Mesodermal cell (in vitro differentiated cells): ENCODE measurements at regions not wholly inside any gene's neighbourhood (a gene's known extent, or its start where the extent isn't known, plus 50 kb on each side); places are given as distances from the start of the nearest gene placed in this dataset.

ENCODE experiments used
- H3K27ac ChIP-seq: 2 replicates; pipeline ENCODE4 v1.7.0; 2013; ENCODE audit warnings: mild to moderate bottlenecking, low read depth, low read length, moderate library complexity; ENCODE audit not compliant: severe bottlenecking
- H3K36me3 ChIP-seq: 2 replicates; pipeline ENCODE4 v1.7.1; 2013; ENCODE audit warnings: mild to moderate bottlenecking, low read length, moderate library complexity; ENCODE audit not compliant: control insufficient read depth, insufficient read depth
- H3K4me1 ChIP-seq: one replicate; pipeline ENCODE4 v1.7.1; 2013; ENCODE audit warnings: mild to moderate bottlenecking, low read length; ENCODE audit not compliant: insufficient read depth, control insufficient read depth, poor library complexity, severe bottlenecking
- H3K4me3 ChIP-seq: 2 replicates; pipeline ENCODE4 v1.7.0; 2013; ENCODE audit warnings: low read length, control low read depth, mild to moderate bottlenecking; ENCODE audit not compliant: insufficient read depth, poor library complexity, severe bottlenecking; ENCODE audit errors: extremely low read depth
- H3K9me3 ChIP-seq: 2 replicates; pipeline ENCODE4 v1.7.1; 2013; ENCODE audit warnings: mild to moderate bottlenecking, low read length, moderate library complexity; ENCODE audit not compliant: control insufficient read depth
- WGBS, 2 experiments: methylation state at CpG; one replicate each; pipeline ENCODE4 v1.1.5; 2013; ENCODE audit warnings: missing lambda C conversion rate in 2 of 2; ENCODE audit not compliant: insufficient coverage in 2 of 2; 5-methylcytosine and 5-hydroxymethylcytosine counted together

DNA sequence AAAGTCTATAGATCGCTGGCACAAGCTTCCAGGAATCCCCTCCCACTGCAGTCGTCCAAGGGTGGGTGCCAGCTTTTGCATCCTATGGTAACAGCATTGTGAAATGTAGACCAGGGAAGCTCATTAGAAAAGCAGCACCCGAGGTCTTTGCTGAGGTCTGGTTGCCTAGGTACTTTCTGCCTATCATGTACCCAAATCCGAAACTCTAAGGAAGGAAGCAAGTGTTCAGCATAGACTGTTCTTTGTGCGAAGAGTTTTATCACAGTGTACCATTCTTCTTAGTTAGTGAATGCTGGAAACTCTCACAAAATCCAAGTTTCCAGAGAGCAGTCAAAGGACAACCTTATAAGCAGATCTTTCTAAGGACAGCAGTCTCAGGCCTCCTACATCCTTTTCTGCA, 1532.7 kb upstream of the TMEM132C start:
- WGBS, 2 experiments, result 49 to 68% methylated on average over 2 to 5 of the region's 5 CpGs

DNA sequence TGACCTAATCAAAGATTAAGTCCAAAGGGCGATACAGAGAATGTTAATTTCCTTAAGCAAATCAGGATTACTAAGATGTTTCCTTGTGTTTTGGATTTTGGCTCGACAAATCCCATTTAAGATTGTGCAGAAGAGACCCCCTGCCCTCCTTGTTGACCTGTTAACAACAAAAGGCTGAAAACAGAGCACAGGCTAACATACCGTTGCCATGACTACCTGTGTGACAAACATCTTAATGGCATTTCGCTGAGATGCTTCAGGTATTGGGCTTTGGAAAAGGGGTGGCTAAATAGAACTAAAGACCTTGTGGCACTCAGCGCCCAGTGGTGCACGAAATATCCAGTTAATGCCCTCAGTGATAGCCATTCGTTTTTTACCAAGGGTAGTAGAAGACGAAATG, 1532.3 kb upstream of the TMEM132C start:
- no peaks in the 10 kb centered on the region for H3K9me3 ChIP-seq
- no peak overlapping the region for H3K27ac ChIP-seq
- no peaks in the 10 kb centered on the region for H3K36me3 ChIP-seq
- no peaks in the 10 kb centered on the region for H3K4me1 ChIP-seq
- no peak overlapping the region for H3K4me3 ChIP-seq
- WGBS, 2 experiments, result 80 to 84% methylated on average over 7 of the region's 8 CpGs

More for the DNA sequence above, 1532.7 kb upstream of the TMEM132C start:
- H3K4me1 ChIP-seq, result no peaks in the 10 kb centered on the region
- H3K36me3 ChIP-seq, result no peaks in the 10 kb centered on the region
- no peak overlapping the region for H3K27ac ChIP-seq
- no peak overlapping the region for H3K4me3 ChIP-seq
- H3K9me3 ChIP-seq, result no peaks in the 10 kb centered on the region

GRCh38 chr12:126741536-126742240, 1525.3 kb upstream of the TMEM132C start:
- no peak overlapping the region for H3K4me3 ChIP-seq
- no peaks in the 10 kb centered on the region for H3K9me3 ChIP-seq
- H3K27ac ChIP-seq, result no peak overlapping the region
- 91 to 92% methylated on average over 8 to 10 of the region's 12 CpGs for WGBS, 2 experiments
- no peaks in the 10 kb centered on the region for H3K4me1 ChIP-seq
- no peaks in the 10 kb centered on the region for H3K36me3 ChIP-seq

DNA sequence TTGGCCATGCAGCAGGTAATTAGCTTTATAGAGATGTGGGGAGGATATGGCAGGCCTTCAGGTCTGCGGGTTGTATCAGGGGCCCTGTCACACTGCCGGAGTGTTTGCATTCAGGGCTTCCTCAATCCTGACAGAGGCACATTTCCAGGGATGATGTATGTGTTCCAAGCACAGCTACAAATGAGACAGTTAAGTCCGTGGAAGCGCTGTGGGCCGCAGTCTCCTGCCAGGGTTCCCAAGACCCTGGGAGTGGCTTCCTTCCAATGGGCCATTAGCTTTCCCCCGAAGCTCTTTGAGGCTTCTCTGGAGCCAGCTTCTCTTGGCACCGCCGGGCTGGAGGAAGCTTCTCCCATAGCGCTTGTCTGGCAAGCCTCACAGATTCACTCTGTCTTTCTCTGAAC, 1524.7 kb upstream of the TMEM132C start:
- H3K4me3 ChIP-seq, result no peak overlapping the region
- H3K36me3 ChIP-seq, result no peaks in the 10 kb centered on the region
- H3K9me3 ChIP-seq, result no peaks in the 10 kb centered on the region
- 92 to 95% methylated on average over 9 of the region's 9 CpGs for WGBS, 2 experiments
- no peak overlapping the region for H3K27ac ChIP-seq
- no peaks in the 10 kb centered on the region for H3K4me1 ChIP-seq

- Histone ChIP-seq H3K4me1 (no peaks in the 10 kb centered on the region), H3K4me3 (no peak overlapping the region), H3K9me3 (no peaks in the 10 kb centered on the region), H3K27ac (no peak overlapping the region), H3K36me3 (no peaks in the 10 kb centered on the region)
- WGBS, 2 experiments, result 50 to 69% methylated on average over 5 to 7 of the region's 11 CpGs
Observed at GRCh38 chr12:126747530-126748149, 1519.3 kb upstream of the TMEM132C start.

DNA sequence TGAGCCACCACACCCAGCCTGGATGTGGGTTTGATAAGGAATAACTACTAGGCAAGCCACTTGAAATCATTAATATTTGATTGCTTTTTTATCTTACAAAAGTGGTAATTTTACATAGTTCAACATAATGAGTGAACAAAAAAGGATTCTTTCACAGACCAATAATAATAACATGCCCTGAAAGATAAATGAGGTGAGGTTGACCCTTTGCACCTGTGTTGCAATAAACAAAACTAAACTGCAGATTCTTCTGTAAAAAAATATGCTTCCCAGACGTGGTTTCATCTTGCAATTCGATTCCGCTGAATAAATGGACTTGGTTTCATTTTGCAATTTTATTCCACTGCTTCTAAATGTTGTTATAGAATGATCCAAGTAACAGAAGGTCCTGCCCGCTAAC, 1514.9 kb upstream of the TMEM132C start:
- Histone ChIP-seq H3K27ac (no peak overlapping the region), H3K4me1 (no peaks in the 10 kb centered on the region), H3K9me3 (no peaks in the 10 kb centered on the region), H3K4me3 (no peak overlapping the region), H3K36me3 (no peaks in the 10 kb centered on the region)
- WGBS, 2 experiments, result no CpG with 5 or more reads among the region's 4 CpGs

DNA sequence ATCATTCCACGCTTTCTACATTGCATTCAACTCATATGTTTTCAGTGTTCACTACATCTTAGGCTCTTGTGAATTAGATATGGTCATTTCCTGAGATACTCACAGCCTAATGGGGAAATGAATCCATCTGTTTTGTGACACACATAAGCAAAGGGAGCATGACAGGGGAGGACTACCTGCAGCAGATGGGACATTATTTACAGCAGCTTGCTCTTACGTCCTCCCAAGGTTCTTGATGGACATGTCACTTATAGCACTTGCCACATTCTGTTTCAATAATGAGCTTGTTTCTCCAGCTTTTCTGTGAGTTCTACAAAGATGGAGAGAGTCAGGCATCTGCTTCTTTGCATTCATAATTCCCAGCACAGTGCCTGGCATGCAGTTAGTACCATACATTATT, 1509.6 kb upstream of the TMEM132C start:
- H3K4me3 ChIP-seq, result no peak overlapping the region
- H3K4me1 ChIP-seq, result no peaks in the 10 kb centered on the region
- H3K9me3 ChIP-seq, result no peaks in the 10 kb centered on the region
- H3K27ac ChIP-seq, result no peak overlapping the region
- WGBS, 2 experiments, result 80 to 100% methylated on average over 1 of the region's 2 CpGs
- H3K36me3 ChIP-seq, result no peaks in the 10 kb centered on the region

GRCh38 chr12:126760092-126760491, 1506.9 kb upstream of the TMEM132C start:
- no peak overlapping the region for H3K27ac ChIP-seq
- H3K4me1 ChIP-seq, result no peaks in the 10 kb centered on the region
- peaks cover 4% of the 10 kb centered on the region for H3K9me3 ChIP-seq
- no peak overlapping the region for H3K4me3 ChIP-seq
- no peaks in the 10 kb centered on the region for H3K36me3 ChIP-seq
- whole genome bisulfite sequencing, 2 experiments, result 85 to 93% methylated on average over 2 of the region's 3 CpGs

GRCh38 chr12:126761420-126761819, 1505.5 kb upstream of the TMEM132C start:
- H3K27ac ChIP-seq, result no peak overlapping the region
- WGBS, 2 experiments, result no CpG with 5 or more reads among the region's 2 CpGs
- H3K36me3 ChIP-seq, result no peaks in the 10 kb centered on the region
- H3K4me3 ChIP-seq, result no peak overlapping the region
- no peaks in the 10 kb centered on the region for H3K4me1 ChIP-seq
- H3K9me3 ChIP-seq, result peaks cover 7% of the 10 kb centered on the region

DNA sequence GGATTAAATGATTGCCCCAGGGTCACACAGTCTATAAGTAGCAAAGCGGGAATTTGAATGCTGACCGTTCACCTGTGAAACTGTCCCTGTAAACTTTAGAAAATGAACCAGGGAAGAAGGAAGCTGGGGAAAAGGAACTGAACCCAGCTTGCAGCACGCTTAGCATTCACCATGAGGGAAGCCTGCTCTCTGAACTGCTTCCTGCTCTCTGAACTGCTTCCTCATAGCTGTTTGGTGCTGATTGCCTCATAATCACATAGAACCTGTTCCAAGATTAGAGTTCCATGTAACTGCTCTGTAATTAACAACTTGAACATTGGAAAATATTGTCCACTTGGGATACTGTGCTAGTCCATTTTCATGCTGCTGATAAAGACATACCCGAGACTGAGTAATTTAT, 1504.8 kb upstream of the TMEM132C start:
- H3K36me3 ChIP-seq, result no peaks in the 10 kb centered on the region
- no peak overlapping the region for H3K4me3 ChIP-seq
- H3K9me3 ChIP-seq, result peaks cover 12% of the 10 kb centered on the region
- 83 to 93% methylated on average over 3 to 4 of the region's 4 CpGs for WGBS, 2 experiments
- H3K27ac ChIP-seq, result no peak overlapping the region
- H3K4me1 ChIP-seq, result no peaks in the 10 kb centered on the region

- no peak overlapping the region for H3K27ac ChIP-seq
- WGBS, 2 experiments, result 43 to 83% methylated on average over 1 to 2 of the region's 2 CpGs
- no peaks in the 10 kb centered on the region for H3K36me3 ChIP-seq
- H3K4me3 ChIP-seq, result no peak overlapping the region
- no peaks in the 10 kb centered on the region for H3K4me1 ChIP-seq
- peaks cover 15% of the 10 kb centered on the region for H3K9me3 ChIP-seq
Observed at GRCh38 chr12:126763359-126763758, 1503.6 kb upstream of the TMEM132C start.
